ENCODE measurements at regions not wholly inside any gene's neighbourhood (a gene's known extent, or its start where the extent isn't known, plus 50 kb on each side); places are given as distances from the start of the nearest gene placed in this dataset.

GRCh38 chr4:184328022-184328736 lies 110.5 kb upstream of the ENPP6 start:
- DNase-seq (ENCODE audit: low spot score in 2 of 2) = no peak
- peak overlapping the region; percentile 81 for H3K27ac ChIP-seq
- H3K36me3 ChIP-seq = no peaks in the 10 kb centered on the region
- peaks cover 43% of the 10 kb centered on the region for H3K4me1 ChIP-seq
- no peak overlapping the region for H3K4me3 ChIP-seq
- H3K27me3 ChIP-seq = no peaks in the 10 kb centered on the region
- TF ChIP-seq, protein P1, sequence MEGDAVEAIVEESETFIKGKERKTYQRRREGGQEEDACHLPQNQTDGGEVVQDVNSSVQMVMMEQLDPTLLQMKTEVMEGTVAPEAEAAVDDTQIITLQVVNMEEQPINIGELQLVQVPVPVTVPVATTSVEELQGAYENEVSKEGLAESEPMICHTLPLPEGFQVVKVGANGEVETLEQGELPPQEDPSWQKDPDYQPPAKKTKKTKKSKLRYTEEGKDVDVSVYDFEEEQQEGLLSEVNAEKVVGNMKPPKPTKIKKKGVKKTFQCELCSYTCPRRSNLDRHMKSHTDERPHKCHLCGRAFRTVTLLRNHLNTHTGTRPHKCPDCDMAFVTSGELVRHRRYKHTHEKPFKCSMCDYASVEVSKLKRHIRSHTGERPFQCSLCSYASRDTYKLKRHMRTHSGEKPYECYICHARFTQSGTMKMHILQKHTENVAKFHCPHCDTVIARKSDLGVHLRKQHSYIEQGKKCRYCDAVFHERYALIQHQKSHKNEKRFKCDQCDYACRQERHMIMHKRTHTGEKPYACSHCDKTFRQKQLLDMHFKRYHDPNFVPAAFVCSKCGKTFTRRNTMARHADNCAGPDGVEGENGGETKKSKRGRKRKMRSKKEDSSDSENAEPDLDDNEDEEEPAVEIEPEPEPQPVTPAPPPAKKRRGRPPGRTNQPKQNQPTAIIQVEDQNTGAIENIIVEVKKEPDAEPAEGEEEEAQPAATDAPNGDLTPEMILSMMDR (IDR thresholded peaks at IDR 0.05) = no peak
- H3K9me3 ChIP-seq = no peaks in the 10 kb centered on the region
- 56% methylated on average over 7 of the region's 7 CpGs for WGBS

DNA sequence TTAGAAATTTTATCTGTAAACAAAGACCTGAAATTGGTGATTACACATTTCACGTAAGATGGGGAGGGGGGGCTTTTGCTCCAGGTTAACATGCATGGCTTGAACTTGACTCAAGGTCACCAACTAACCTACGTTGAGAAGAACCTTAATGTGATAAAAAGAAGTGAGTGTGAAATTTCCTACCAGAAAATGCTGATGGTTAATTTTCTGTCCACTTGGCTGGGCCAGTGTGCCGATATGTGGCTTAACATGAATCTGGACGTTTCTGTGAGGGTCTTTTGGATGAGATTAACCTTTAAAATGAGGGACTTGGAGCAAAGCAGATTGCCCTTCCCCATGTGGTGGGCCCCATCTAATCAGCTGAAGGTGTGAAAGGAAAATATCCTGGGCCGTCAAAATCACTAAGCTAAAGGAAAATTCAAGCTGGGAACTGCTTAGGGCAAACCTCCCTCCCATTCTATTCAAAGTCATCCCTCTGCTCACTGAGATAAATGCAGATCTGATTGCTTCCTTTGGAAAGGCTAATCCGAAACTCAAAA lies 107.3 kb upstream of the ENPP6 start:
- no peaks in the 10 kb centered on the region for H3K27me3 ChIP-seq
- WGBS = 88% methylated on average over 6 of the region's 6 CpGs
- H3K36me3 ChIP-seq = no peaks in the 10 kb centered on the region
- no peak overlapping the region for H3K27ac ChIP-seq
- DNase-seq (ENCODE audit: low spot score in 2 of 2) = no peak
- H3K9me3 ChIP-seq = no peaks in the 10 kb centered on the region
- H3K4me1 ChIP-seq = peaks cover 25% of the 10 kb centered on the region
- TF ChIP-seq POLR2AphosphoS5 (IDR thresholded peaks at IDR 0.05) = no peak
- TF ChIP-seq, protein P1 (IDR thresholded peaks at IDR 0.05) = no peak
- no peak for TF ChIP-seq EP300 (IDR thresholded peaks at IDR 0.05)
- TF ChIP-seq POLR2A (IDR thresholded peaks at IDR 0.05) = no peak
- H3K4me3 ChIP-seq = no peak overlapping the region

GRCh38 chr4:184322328-184323025 lies 104.8 kb upstream of the ENPP6 start:
- WGBS = 96% methylated on average over 2 of the region's 2 CpGs
- Histone ChIP-seq H3K27ac (no peak overlapping the region), H3K27me3 (no peaks in the 10 kb centered on the region), H3K9me3 (no peaks in the 10 kb centered on the region), H3K4me3 (no peak overlapping the region), H3K4me1 (peaks cover 2% of the 10 kb centered on the region), H3K36me3 (no peaks in the 10 kb centered on the region)
- TF ChIP-seq, protein P1 (IDR thresholded peaks at IDR 0.05) = no peak
- DNase-seq (ENCODE audit: low spot score in 2 of 2) = no peak

GRCh38 chr4:184320631-184321030 lies 103.0 kb upstream of the ENPP6 start:
- Histone ChIP-seq H3K4me3 (no peak overlapping the region), H3K9me3 (no peaks in the 10 kb centered on the region), H3K4me1 (no peaks in the 10 kb centered on the region), H3K27ac (no peak overlapping the region), H3K36me3 (no peaks in the 10 kb centered on the region), H3K27me3 (no peaks in the 10 kb centered on the region)
- WGBS = 81% methylated on average over 8 of the region's 8 CpGs
- no peak for DNase-seq (ENCODE audit: low spot score in 2 of 2)
- TF ChIP-seq EP300 (IDR thresholded peaks at IDR 0.05) (no peak), POLR2AphosphoS5 (IDR thresholded peaks at IDR 0.05) (no peak), POLR2A (IDR thresholded peaks at IDR 0.05) (no peak)
- TF ChIP-seq, protein P1 (IDR thresholded peaks at IDR 0.05) = no peak

DNA sequence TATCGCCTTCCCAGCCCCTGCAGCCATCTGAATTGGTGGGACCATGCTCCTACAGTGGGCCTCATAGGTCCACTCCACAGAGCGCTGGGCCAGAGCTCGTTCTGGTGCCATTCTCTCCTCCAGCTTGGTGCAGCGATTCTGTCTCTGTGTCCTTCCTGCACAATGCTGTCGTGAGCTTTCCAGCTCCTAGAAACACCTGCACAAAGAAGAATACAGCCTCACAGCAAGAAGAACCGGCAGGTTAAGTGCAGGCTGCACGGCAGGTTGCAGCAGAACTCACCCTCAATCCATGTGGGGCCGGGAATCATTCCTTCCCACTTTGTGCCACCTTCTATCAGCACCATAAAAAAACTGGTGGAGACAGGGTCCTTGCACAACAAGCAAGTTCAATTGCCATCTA lies 101.2 kb upstream of the ENPP6 start:
- TF ChIP-seq POLR2AphosphoS5 (IDR thresholded peaks at IDR 0.05) = no peak
- no peak for TF ChIP-seq EP300 (IDR thresholded peaks at IDR 0.05)
- TF ChIP-seq, protein P1 (IDR thresholded peaks at IDR 0.05) = no peak
- no peaks in the 10 kb centered on the region for H3K9me3 ChIP-seq
- H3K27ac ChIP-seq = no peak overlapping the region
- H3K36me3 ChIP-seq = no peaks in the 10 kb centered on the region
- no peak for DNase-seq (ENCODE audit: low spot score in 2 of 2)
- 83% methylated on average over 8 of the region's 8 CpGs for WGBS
- H3K4me1 ChIP-seq = no peaks in the 10 kb centered on the region
- H3K4me3 ChIP-seq = no peak overlapping the region
- H3K27me3 ChIP-seq = no peaks in the 10 kb centered on the region

Data from suprapubic skin (tissue), 4 donors.